Stimulated activated effector memory CD8-positive, alpha-beta T cell treated with anti-CD3 and anti-CD28 coated beads, Interleukin-12 subunit alpha, Interleukin-12 subunit beta, amount 100 ng/mL, for 72 hours (primary cell): ENCODE measurements at regions not wholly inside any gene's neighbourhood (a gene's known extent, or its start where the extent isn't known, plus 50 kb on each side); places are given as distances from the start of the nearest gene placed in this dataset.
"Not testable (repeated sequence)": the region's sequence is repeated elsewhere in the genome, so short reads cannot be mapped to it uniquely, and the experiment has no call there.

Experiments used
- ATAC-seq: fragments of 150-1000 bp; cut with Tn5 transposase; 2 replicates; pipeline ENCODE4 v1.10.0; 2021
- DNase-seq, 2 donors: peaks; one replicate each; pipeline ENCODE4 v3.0.0; 2021 to 2022; ENCODE audit warnings: low spot score in 2 of 2
- H3K27ac Mint-ChIP-seq: one replicate; pipeline ENCODE4 v1.8.0; 2022; ENCODE audit warnings: mild to moderate bottlenecking, mixed read lengths
- H3K36me3 Mint-ChIP-seq: one replicate; pipeline ENCODE4 v1.8.0; 2022; ENCODE audit warnings: mild to moderate bottlenecking, mixed read lengths
- H3K4me1 Mint-ChIP-seq: one replicate; pipeline ENCODE4 v1.8.0; 2022; ENCODE audit warnings: mixed read lengths
- H3K4me3 Mint-ChIP-seq: one replicate; pipeline ENCODE4 v1.8.0; 2022; ENCODE audit warnings: mild to moderate bottlenecking, mixed read lengths
- H3K9me3 Mint-ChIP-seq: one replicate; pipeline ENCODE4 v1.8.0; 2022; ENCODE audit warnings: mixed read lengths

- H3K4me3 Mint-ChIP-seq, result no peak overlapping the region
Observed at GRCh38 chr2:183465048-183465447, 340.8 kb downstream of the NUP35 start.

GRCh38 chr2:183474912-183475695, 350.9 kb downstream of the NUP35 start:
- Mint-ChIP-seq H3K36me3 (no peaks in the 10 kb centered on the region), H3K4me3 (no peak overlapping the region), H3K9me3 (peaks cover 9% of the 10 kb centered on the region), H3K4me1 (no peaks in the 10 kb centered on the region), H3K27ac (no peak overlapping the region)
- ATAC-seq (no peak), DNase-seq (no peak)

More at GRCh38 chr2:183465048-183465447, 340.8 kb downstream of the NUP35 start:
- H3K27ac Mint-ChIP-seq, result no peak overlapping the region
- H3K36me3 Mint-ChIP-seq, result no peaks in the 10 kb centered on the region
- no peaks in the 10 kb centered on the region for H3K4me1 Mint-ChIP-seq
- peaks cover 22% of the 10 kb centered on the region for H3K9me3 Mint-ChIP-seq
- DNase-seq, result no peak
- no peak for ATAC-seq

DNA sequence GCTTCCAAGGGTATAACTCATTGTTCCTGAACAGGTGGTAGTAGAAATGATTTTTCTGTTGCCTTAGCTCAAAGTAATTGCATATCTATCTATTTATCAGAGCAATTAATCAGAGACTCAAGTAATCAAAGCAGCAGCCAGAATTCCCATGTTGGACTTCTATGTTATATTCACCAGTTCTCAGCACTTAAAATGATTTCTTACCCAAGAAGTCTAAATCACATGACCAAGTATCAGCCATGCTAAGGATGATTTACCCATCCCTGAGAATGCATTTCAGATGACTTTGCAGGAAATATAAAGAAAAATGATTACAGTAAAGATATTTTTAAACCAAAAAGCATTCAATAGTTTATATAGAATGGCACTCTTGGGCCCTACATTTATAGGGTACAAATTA, 352.2 kb downstream of the NUP35 start:
- Mint-ChIP-seq H3K36me3 (no peaks in the 10 kb centered on the region), H3K4me3 (no peak overlapping the region), H3K9me3 (peaks cover 4% of the 10 kb centered on the region), H3K4me1 (no peaks in the 10 kb centered on the region), H3K27ac (no peak overlapping the region)
- DNase-seq (no peak), ATAC-seq (no peak)

DNA sequence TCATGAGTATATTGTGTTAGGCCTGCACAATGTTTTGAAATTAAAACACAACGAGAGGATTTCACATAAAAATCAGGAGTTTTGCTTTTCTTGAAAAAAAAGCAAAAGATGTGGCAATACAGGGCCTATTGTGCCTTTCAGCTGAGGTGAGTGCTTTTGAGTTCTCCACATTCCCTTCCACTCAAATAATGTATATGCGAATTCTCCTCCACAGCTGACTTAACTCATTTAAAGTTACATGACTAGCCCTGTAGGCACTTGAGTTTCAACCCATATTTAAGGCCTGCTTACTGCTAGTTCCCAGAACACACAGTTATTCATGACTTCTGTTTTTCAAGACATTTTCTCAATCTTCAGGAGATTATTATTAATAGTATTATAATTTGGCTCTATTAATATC, 353.1 kb downstream of the NUP35 start:
- ATAC-seq (no peak), DNase-seq (no peak)
- Mint-ChIP-seq H3K4me1 (no peaks in the 10 kb centered on the region), H3K4me3 (no peak overlapping the region), H3K36me3 (no peaks in the 10 kb centered on the region), H3K9me3 (peaks cover 9% of the 10 kb centered on the region), H3K27ac (no peak overlapping the region)

- H3K9me3 Mint-ChIP-seq, result peaks cover 22% of the 10 kb centered on the region
- ATAC-seq, H3K36me3 Mint-ChIP-seq, H3K4me1 Mint-ChIP-seq, H3K4me3 Mint-ChIP-seq, DNase-seq, H3K27ac Mint-ChIP-seq: not testable (repeated sequence)
Observed at GRCh38 chr2:183478941-183479595, 354.8 kb downstream of the NUP35 start.

DNA sequence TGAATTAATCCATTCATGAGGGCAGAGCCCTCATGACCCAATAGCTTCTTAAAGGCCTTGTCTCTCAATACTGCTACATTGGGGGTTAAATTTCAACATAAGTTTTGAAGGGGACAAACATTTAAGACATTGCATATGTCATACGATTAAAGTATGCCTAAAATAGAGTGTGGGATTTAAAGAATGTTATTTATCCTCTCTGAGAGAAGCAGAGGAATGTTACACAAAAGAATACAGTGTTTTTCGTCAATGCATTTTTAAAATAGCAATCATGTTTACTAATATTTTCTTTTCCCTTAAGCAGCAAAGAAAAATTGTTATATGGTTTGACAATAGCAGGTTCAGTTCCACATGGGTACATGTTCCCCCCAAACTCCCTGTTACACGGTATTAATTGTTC, 363.1 kb downstream of the NUP35 start:
- H3K36me3 Mint-ChIP-seq, result no peaks in the 10 kb centered on the region
- no peak for ATAC-seq
- H3K4me1 Mint-ChIP-seq, result no peaks in the 10 kb centered on the region
- no peak for DNase-seq
- H3K4me3 Mint-ChIP-seq, result no peak overlapping the region
- H3K9me3 Mint-ChIP-seq, result peaks cover 23% of the 10 kb centered on the region
- no peak overlapping the region for H3K27ac Mint-ChIP-seq

DNA sequence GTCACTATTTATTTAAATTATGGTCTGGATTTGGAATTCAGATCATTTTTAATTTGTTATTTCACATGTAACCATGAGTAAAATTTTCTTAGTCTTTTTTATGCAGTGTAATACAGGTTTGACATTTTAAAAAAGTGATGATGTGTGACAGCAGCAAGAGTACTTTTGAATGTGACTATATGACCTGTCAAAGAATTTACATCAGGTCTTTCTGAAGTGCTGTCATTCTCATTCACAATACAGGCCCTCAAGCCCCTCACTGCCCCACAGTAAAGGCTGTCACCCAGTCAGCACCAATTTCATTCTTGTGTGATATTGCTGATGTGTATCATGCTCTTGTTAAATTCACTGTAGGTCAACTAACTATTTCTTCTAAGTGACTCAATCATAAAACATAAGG, 364.2 kb downstream of the NUP35 start:
- H3K9me3 Mint-ChIP-seq, result peaks cover 19% of the 10 kb centered on the region
- H3K27ac Mint-ChIP-seq, result no peak overlapping the region
- no peak overlapping the region for H3K4me3 Mint-ChIP-seq
- no peaks in the 10 kb centered on the region for H3K36me3 Mint-ChIP-seq
- H3K4me1 Mint-ChIP-seq, result no peaks in the 10 kb centered on the region
- ATAC-seq (no peak), DNase-seq (no peak)

GRCh38 chr2:183490489-183490888, 366.2 kb downstream of the NUP35 start:
- H3K4me3 Mint-ChIP-seq, result no peak overlapping the region

DNA sequence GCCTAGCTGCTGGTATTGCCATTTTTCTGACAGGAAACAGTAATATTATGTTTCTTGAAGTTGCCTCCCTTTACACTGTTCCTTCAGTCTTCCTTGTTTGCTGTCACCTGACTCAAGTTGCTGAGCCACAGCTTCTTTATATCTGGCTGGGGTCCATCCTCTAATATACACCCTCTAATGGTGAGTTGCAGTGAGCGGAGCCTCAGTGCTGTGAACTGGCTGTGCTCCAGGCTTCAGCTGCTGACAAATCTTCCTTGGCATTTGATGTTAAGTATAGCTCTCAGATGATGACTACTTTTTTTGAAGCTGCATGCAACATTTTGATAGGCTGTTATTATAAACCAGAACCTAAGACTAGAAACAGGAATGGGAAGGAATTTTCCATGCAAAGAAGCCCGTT, 366.7 kb downstream of the NUP35 start:
- ATAC-seq (no peak), DNase-seq (no peak)
- Mint-ChIP-seq H3K9me3 (peaks cover 6% of the 10 kb centered on the region), H3K36me3 (no peaks in the 10 kb centered on the region), H3K4me3 (no peak overlapping the region), H3K4me1 (no peaks in the 10 kb centered on the region), H3K27ac (no peak overlapping the region)

More at GRCh38 chr2:183490489-183490888, 366.2 kb downstream of the NUP35 start:
- H3K4me1 Mint-ChIP-seq, result no peaks in the 10 kb centered on the region
- peaks cover 7% of the 10 kb centered on the region for H3K9me3 Mint-ChIP-seq
- no peak overlapping the region for H3K27ac Mint-ChIP-seq
- DNase-seq (no peak), ATAC-seq (no peak)
- H3K36me3 Mint-ChIP-seq, result no peaks in the 10 kb centered on the region

DNA sequence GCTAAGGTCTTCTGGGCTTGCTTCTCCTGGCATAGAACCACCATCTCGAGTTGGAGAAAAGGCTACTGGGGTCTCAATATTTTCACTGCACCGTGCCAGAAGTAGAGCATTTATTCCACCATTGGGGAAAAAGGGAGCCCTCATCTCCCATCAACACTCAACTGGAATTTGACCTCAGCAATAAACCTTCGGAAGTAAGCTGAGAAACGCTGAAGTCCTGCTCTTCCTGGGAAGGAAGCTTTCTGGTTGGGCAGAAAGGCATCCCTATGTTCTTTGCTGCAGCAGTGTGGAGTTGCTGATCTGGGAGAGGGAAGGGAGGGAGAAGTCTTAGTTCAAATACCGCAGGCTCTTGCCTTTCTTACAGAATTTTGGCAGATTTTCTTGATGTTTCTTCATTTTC, 368.8 kb downstream of the NUP35 start:
- H3K27ac Mint-ChIP-seq, result no peak overlapping the region
- no peak overlapping the region for H3K4me3 Mint-ChIP-seq
- no peaks in the 10 kb centered on the region for H3K36me3 Mint-ChIP-seq
- no peak for DNase-seq
- no peak for ATAC-seq
- H3K9me3 Mint-ChIP-seq, result peaks cover 9% of the 10 kb centered on the region
- no peaks in the 10 kb centered on the region for H3K4me1 Mint-ChIP-seq

DNA sequence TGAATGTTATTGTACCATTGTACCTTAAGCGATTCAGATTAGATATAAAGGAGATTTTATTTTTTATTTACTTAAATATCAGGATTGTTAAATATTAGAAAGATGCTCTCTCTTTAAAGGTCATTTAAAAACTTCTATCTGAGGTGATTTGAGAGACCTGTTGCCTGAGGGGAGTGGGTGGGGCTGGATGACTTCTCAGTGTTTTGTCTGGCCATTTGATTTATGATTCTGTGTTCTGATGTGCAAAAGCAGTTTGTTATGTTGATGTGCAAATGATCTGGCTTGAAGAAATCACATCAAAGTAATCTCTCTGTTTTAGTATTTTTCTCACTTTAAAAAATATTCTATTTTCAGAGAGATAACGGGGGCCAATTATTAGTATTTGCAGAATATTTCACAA, 370.8 kb downstream of the NUP35 start:
- ATAC-seq (no peak), DNase-seq (no peak)
- Mint-ChIP-seq H3K27ac (no peak overlapping the region), H3K4me3 (no peak overlapping the region), H3K36me3 (no peaks in the 10 kb centered on the region), H3K9me3 (peaks cover 13% of the 10 kb centered on the region), H3K4me1 (no peaks in the 10 kb centered on the region)

GRCh38 chr2:183495589-183496267, 371.5 kb downstream of the NUP35 start:
- no peak overlapping the region for H3K27ac Mint-ChIP-seq
- ATAC-seq (no peak), DNase-seq (no peak)
- H3K36me3 Mint-ChIP-seq, result no peaks in the 10 kb centered on the region
- no peaks in the 10 kb centered on the region for H3K4me1 Mint-ChIP-seq
- no peak overlapping the region for H3K4me3 Mint-ChIP-seq
- peaks cover 13% of the 10 kb centered on the region for H3K9me3 Mint-ChIP-seq

DNA sequence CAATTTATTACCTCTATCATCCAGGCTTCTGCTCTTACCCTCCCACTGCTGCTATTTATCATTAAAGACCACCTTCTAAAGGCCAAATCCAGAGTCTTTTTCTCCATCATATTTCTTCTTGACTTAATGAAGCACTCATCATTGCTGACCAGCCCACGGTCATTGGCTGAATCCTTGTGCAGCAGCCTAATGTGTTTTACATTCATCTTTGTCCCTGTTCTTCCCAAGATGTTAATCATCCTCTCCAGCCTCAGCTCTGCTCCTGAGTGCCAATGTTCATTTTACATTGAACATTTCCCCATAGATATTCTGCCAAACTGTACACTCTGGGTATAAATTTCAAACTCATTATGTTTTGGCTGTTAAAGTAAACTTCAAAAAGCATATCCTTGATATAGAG, 373.6 kb downstream of the NUP35 start:
- DNase-seq (no peak), ATAC-seq (no peak)
- H3K9me3 Mint-ChIP-seq, result peaks cover 17% of the 10 kb centered on the region
- no peak overlapping the region for H3K4me3 Mint-ChIP-seq
- H3K4me1 Mint-ChIP-seq, result no peaks in the 10 kb centered on the region
- H3K36me3 Mint-ChIP-seq, result no peaks in the 10 kb centered on the region
- H3K27ac Mint-ChIP-seq, result no peak overlapping the region

DNA sequence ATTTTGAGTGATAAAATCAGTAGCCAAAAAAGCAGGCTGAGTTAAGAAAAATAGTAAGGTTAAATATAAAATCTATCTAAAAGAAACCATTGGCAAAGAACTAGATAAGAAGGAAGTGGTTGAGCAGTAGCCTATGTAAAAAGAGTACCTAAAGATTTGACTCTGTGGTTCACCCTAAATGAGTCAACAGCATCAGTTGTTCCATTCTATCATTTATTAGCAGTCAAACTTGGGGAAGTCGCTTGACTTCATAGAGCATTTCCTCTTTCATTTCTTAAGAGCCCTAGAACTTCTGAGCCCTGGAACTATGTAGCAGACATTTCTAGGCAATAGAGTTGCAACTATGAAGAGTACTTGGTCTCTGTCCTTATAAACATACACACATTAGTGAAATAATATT, 381.7 kb downstream of the NUP35 start:
- DNase-seq (no peak), ATAC-seq (no peak)
- Mint-ChIP-seq H3K27ac (no peak overlapping the region), H3K4me3 (no peak overlapping the region), H3K4me1 (no peaks in the 10 kb centered on the region), H3K36me3 (no peaks in the 10 kb centered on the region), H3K9me3 (peaks cover 33% of the 10 kb centered on the region)

DNA sequence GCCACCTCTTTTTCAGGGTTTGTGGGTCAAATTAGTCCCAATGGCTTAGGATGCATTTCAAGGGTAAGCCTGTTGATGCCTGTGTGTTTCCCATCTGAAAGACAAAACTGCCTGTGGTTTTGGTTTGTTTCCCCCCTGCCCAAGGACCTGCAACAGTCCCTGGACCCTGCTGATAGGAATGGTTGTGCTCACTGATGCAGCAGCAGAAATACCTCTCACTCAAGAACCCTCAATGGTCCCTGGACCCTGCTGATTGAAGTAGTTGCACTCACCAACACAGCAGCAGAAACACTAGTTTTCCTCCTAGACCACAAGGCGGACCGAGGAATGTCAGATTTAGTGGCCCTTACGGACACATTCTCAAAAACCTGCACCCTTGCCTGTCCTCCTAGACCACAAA, 386.9 kb downstream of the NUP35 start:
- DNase-seq (no peak), ATAC-seq (no peak)
- H3K9me3 Mint-ChIP-seq, result peaks cover 14% of the 10 kb centered on the region
- H3K36me3 Mint-ChIP-seq, result no peaks in the 10 kb centered on the region
- no peak overlapping the region for H3K4me3 Mint-ChIP-seq
- H3K27ac Mint-ChIP-seq, result no peak overlapping the region
- no peaks in the 10 kb centered on the region for H3K4me1 Mint-ChIP-seq
